Gastrocnemius medialis (tissue), 4 donors: ENCODE measurements at regions not wholly inside any gene's neighbourhood (a gene's known extent, or its start where the extent isn't known, plus 50 kb on each side); places are given as distances from the start of the nearest gene placed in this dataset.
A peak's percentile ranks its signal among the peaks of the same experiment; 100 is the strongest.

Experiments used
- ATAC-seq, 2 donors: fragments of 150-250 bp; one replicate each; pipeline ENCODE4 v1.9.1; 2016
- DNase-seq, 2 donors: peaks; one replicate each; pipeline ENCODE4 v3.0.0-alpha.2; 2019
- H3K27ac ChIP-seq, 4 donors: fragments of 200-600 bp; sonication (generic); 1 replicate in 1 of 4; 2 replicates in 3 of 4; pipeline ENCODE4 v1.5.1; 2016 to 2018; ENCODE audit warnings: mild to moderate bottlenecking in 2 of 4, moderate library complexity in 1 of 4
- H3K27me3 ChIP-seq, 3 donors: fragments of 200-600 bp; sonication (generic) in 2 of 3; 1 replicate in 1 of 3; 2 replicates in 2 of 3; pipeline versions ENCODE4 v1.5.1 to v1.6.0; 2016 to 2019; ENCODE audit warnings: mild to moderate bottlenecking in 1 of 3, moderate library complexity in 1 of 3
- H3K36me3 ChIP-seq, 2 donors: fragments of 200-600 bp; sonication (generic) in 1 of 2; one replicate each; pipeline ENCODE4 v1.5.1; 2017 to 2018
- H3K4me1 ChIP-seq, 2 donors: fragments of 200-600 bp; sonication (generic) in 1 of 2; one replicate each; pipeline ENCODE4 v1.5.1; 2016 to 2017; ENCODE audit warnings: mild to moderate bottlenecking in 2 of 2
- H3K4me3 ChIP-seq, 4 donors: fragments of 200-600 bp; sonication (generic) in 3 of 4; 1 replicate in 1 of 4; 2 replicates in 3 of 4; pipeline ENCODE4 v1.5.1; 2016 to 2019; ENCODE audit warnings: mild to moderate bottlenecking in 2 of 4
- H3K9me3 ChIP-seq, 3 donors: fragments of 200-600 bp; sonication (generic) in 2 of 3; 1 replicate in 1 of 3; 2 replicates in 2 of 3; pipeline ENCODE4 v1.5.1; 2016 to 2019
- CTCF ChIP-seq, 5 experiments: fragments of 450-650 bp in 3 of 5; fragments of 200-600 bp in 2 of 5; sonication (generic) in 2 of 5; IDR thresholded peaks in 4 of 5; conservative IDR thresholded peaks in 1 of 5; 1 replicate in 4 of 5; 2 replicates in 1 of 5; pipeline ENCODE4 v1.5.1; 2016 to 2019; ENCODE audit warnings: antibody characterized with exemption in 5 of 5, mild to moderate bottlenecking in 3 of 5, moderate library complexity in 3 of 5
- POLR2A ChIP-seq, 2 donors: fragments of 450-650 bp; IDR thresholded peaks; one replicate each; pipeline ENCODE4 v1.6.1; 2017; ENCODE audit warnings: antibody characterized with exemption in 2 of 2, mild to moderate bottlenecking in 2 of 2, moderate library complexity in 2 of 2
- in situ Hi-C, 4 donors: fragments of 200-750 bp; cut with MboI; loops; one replicate each; pipeline versions ENCODE4 v1.15.0 to v1.8.0; 2017; ENCODE audit warnings: low sequenced_read_pairs in 4 of 4
- intact Hi-C: fragments of 100-400 bp; cut with DNase I; formaldehyde crosslinking; loops from one replicate; pipeline ENCODE4 v1.15.1; 2023; ENCODE audit warnings: low total_unique reads

GRCh38 chr18:25561918-25562317, 210.0 kb upstream of the ZNF521 start:
- no peaks in the 10 kb centered on the region for H3K9me3 ChIP-seq
- DNase-seq (no peak), ATAC-seq (no peak)
- peak in 2 of 5 experiments; percentile 27 to 38 for TF ChIP-seq CTCF (IDR thresholded peaks at IDR 0.05 in 4 of 5, conservative IDR thresholded peaks at IDR 0.05 in 1 of 5)
- no peak for TF ChIP-seq POLR2A (IDR thresholded peaks at IDR 0.05)
- H3K4me3 ChIP-seq = no peak overlapping the region
- no peak overlapping the region for H3K27ac ChIP-seq
- intact Hi-C loops (loop anchor here (2.0 kb wide), 1 partner anchor 95 kb away; no protein-coding TSS in a partner anchor), in situ Hi-C loops (loop anchor here in 1 of 4 donors (25.0 kb wide), 1 partner anchor 100 kb away; no protein-coding TSS in a partner anchor)
- peaks cover 12 to 14% of the 10 kb centered on the region in 2 donors for H3K4me1 ChIP-seq
- no peaks in the 10 kb centered on the region for H3K27me3 ChIP-seq
- no peaks in the 10 kb centered on the region for H3K36me3 ChIP-seq

- TF ChIP-seq CTCF (IDR thresholded peaks at IDR 0.05 in 4 of 5, conservative IDR thresholded peaks at IDR 0.05 in 1 of 5) = no peak
- TF ChIP-seq POLR2A (IDR thresholded peaks at IDR 0.05) = no peak
- intact Hi-C loops = loop anchor here (2.0 kb wide), 1 partner anchor 94 kb away; no protein-coding TSS in a partner anchor
- H3K9me3 ChIP-seq = no peaks in the 10 kb centered on the region
- H3K27me3 ChIP-seq = no peaks in the 10 kb centered on the region
- peak; percentile 61 to 66 for DNase-seq
- H3K4me3 ChIP-seq = no peak overlapping the region
- peak overlapping the region in 1 of 4 donors; percentile 58 for H3K27ac ChIP-seq
- H3K36me3 ChIP-seq = no peaks in the 10 kb centered on the region
- peak; percentile 99 to 100 for ATAC-seq
- in situ Hi-C loops = loop anchor here in 1 of 4 donors (25.0 kb wide), 1 partner anchor 102 kb away; no protein-coding TSS in a partner anchor
- peaks cover 12 to 14% of the 10 kb centered on the region in 2 donors for H3K4me1 ChIP-seq
Observed at GRCh38 chr18:25560369-25560768, 208.4 kb upstream of the ZNF521 start.

GRCh38 chr18:25557011-25557410, 205.0 kb upstream of the ZNF521 start:
- intact Hi-C loops = no loop called here
- Histone ChIP-seq H3K27ac (no peak overlapping the region), H3K36me3 (no peaks in the 10 kb centered on the region), H3K27me3 (no peaks in the 10 kb centered on the region), H3K4me1 (peaks cover 12 to 14% of the 10 kb centered on the region in 2 donors), H3K4me3 (no peak overlapping the region), H3K9me3 (no peaks in the 10 kb centered on the region)
- ATAC-seq = no peak
- no peak for DNase-seq
- in situ Hi-C loops = loop anchor here in 1 of 4 donors (25.0 kb wide), 1 partner anchor 105 kb away; no protein-coding TSS in a partner anchor
- TF ChIP-seq POLR2A (IDR thresholded peaks at IDR 0.05) (no peak), CTCF (IDR thresholded peaks at IDR 0.05 in 4 of 5, conservative IDR thresholded peaks at IDR 0.05 in 1 of 5) (no peak)

- Histone ChIP-seq H3K4me3 (no peak overlapping the region), H3K36me3 (no peaks in the 10 kb centered on the region), H3K27me3 (no peaks in the 10 kb centered on the region), H3K27ac (no peak overlapping the region), H3K4me1 (no peaks in the 10 kb centered on the region), H3K9me3 (no peaks in the 10 kb centered on the region)
- in situ Hi-C loops (loop anchor here in 1 of 4 donors (25.0 kb wide), 1 partner anchor 109 kb away; no protein-coding TSS in a partner anchor), intact Hi-C loops (no loop called here)
- ATAC-seq = no peak
- TF ChIP-seq POLR2A (IDR thresholded peaks at IDR 0.05) = no peak
- no peak for TF ChIP-seq CTCF (IDR thresholded peaks at IDR 0.05 in 4 of 5, conservative IDR thresholded peaks at IDR 0.05 in 1 of 5)
- no peak for DNase-seq
Observed at GRCh38 chr18:25553631-25554263, 201.8 kb upstream of the ZNF521 start.
